Tibial artery (tissue), 4 donors: ENCODE measurements at regions not wholly inside any gene's neighbourhood (a gene's known extent, or its start where the extent isn't known, plus 50 kb on each side); places are given as distances from the start of the nearest gene placed in this dataset.

Experiments used
- DNase-seq, 2 donors: peaks; one replicate each; pipeline ENCODE4 v3.0.0-alpha.2; 2019
- H3K27ac ChIP-seq, 2 donors: fragments of 200-600 bp; sonication (generic) in 1 of 2; 1 replicate in 1 of 2; 2 replicates in 1 of 2; pipeline ENCODE4 v1.5.1; 2018 to 2019; ENCODE audit warnings: mild to moderate bottlenecking in 1 of 2
- H3K27me3 ChIP-seq, 2 donors: fragments of 200-600 bp; sonication (generic) in 1 of 2; one replicate each; pipeline versions ENCODE4 v1.5.1 to v1.6.0; 2016 to 2019
- H3K36me3 ChIP-seq, 3 donors: fragments of 200-600 bp; sonication (generic) in 2 of 3; one replicate each; pipeline ENCODE4 v1.5.1; 2016 to 2019; ENCODE audit warnings: mild to moderate bottlenecking in 2 of 3
- H3K4me1 ChIP-seq, 4 donors: fragments of 200-600 bp; sonication (generic) in 2 of 4; 1 replicate in 3 of 4; 2 replicates in 1 of 4; pipeline ENCODE4 v1.5.1; 2016 to 2019
- H3K4me3 ChIP-seq, 2 donors: fragments of 200-600 bp; sonication (generic) in 1 of 2; 1 replicate in 1 of 2; 2 replicates in 1 of 2; pipeline ENCODE4 v1.5.1; 2018 to 2019; ENCODE audit warnings: mild to moderate bottlenecking in 2 of 2
- H3K9me3 ChIP-seq, 3 donors: fragments of 200-600 bp; sonication (generic) in 1 of 3; one replicate each; pipeline ENCODE4 v1.5.1; 2016 to 2019
- intact Hi-C: fragments of 100-400 bp; cut with DNase I; formaldehyde crosslinking; loops from one replicate; pipeline ENCODE4 v1.15.0; 2023; ENCODE audit warnings: low total_unique reads
- TF ChIP-seq, protein P1 (sequence below), 2 experiments: fragments of 200-600 bp in 1 of 2; fragments of 450-650 bp in 1 of 2; IDR thresholded peaks; one replicate each; pipeline ENCODE4 v1.5.1; 2017 to 2019; ENCODE audit warnings: antibody characterized with exemption in 2 of 2, mild to moderate bottlenecking in 1 of 2, moderate library complexity in 1 of 2

DNA sequence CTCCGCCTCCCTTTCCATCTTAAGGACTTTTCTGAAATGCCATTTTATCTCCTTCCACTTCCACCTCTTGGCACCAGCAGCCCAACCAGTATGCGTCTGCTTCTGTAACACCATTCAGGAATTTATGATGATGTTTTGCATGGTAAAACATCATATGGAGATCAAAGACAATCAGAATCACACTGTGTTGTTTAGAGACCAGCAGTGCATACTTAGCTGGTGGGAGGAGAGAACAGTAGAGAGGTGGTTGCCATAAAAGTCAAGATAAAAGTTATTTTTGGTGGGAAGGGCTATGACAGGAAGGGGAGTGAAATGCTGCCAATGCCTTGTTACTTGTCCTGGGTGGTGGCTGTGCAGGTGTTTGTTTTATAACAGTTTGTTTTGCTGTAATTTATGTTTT is 268.0 kb downstream of the OPA1 start:
- Histone ChIP-seq H3K9me3 (no peaks in the 10 kb centered on the region), H3K4me1 (peaks cover 0 to 2% (median 0%) of the 10 kb centered on the region in 4 donors), H3K27me3 (no peaks in the 10 kb centered on the region), H3K27ac (no peak overlapping the region), H3K36me3 (no peaks in the 10 kb centered on the region), H3K4me3 (no peak overlapping the region)
- TF ChIP-seq, protein P1, sequence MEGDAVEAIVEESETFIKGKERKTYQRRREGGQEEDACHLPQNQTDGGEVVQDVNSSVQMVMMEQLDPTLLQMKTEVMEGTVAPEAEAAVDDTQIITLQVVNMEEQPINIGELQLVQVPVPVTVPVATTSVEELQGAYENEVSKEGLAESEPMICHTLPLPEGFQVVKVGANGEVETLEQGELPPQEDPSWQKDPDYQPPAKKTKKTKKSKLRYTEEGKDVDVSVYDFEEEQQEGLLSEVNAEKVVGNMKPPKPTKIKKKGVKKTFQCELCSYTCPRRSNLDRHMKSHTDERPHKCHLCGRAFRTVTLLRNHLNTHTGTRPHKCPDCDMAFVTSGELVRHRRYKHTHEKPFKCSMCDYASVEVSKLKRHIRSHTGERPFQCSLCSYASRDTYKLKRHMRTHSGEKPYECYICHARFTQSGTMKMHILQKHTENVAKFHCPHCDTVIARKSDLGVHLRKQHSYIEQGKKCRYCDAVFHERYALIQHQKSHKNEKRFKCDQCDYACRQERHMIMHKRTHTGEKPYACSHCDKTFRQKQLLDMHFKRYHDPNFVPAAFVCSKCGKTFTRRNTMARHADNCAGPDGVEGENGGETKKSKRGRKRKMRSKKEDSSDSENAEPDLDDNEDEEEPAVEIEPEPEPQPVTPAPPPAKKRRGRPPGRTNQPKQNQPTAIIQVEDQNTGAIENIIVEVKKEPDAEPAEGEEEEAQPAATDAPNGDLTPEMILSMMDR (IDR thresholded peaks at IDR 0.05): no peak
- DNase-seq: no peak
- intact Hi-C loops: no loop called here

DNA sequence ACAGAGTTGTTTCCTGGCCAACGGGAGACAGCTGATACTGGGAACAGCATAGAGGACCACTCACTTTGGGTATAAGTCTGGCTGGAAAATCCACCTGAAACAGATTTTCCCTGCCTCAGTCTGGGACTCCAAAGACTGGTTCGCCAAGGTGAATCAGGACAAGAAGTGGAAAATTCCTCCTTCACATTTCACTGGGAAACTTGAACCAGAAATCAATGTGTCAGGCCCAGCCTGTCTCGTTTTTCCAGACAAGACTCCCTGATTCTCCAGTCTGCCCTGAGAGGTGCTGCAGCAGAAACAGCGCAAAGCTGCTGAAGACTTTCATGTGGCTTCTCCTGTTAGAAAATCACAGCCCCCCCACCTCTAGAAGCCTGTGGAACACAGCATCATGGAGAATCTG is 269.8 kb downstream of the OPA1 start:
- intact Hi-C loops: no loop called here
- DNase-seq: no peak
- no peak overlapping the region for H3K27ac ChIP-seq
- TF ChIP-seq, protein P1 (IDR thresholded peaks at IDR 0.05): no peak
- no peaks in the 10 kb centered on the region for H3K9me3 ChIP-seq
- H3K36me3 ChIP-seq: no peaks in the 10 kb centered on the region
- no peak overlapping the region for H3K4me3 ChIP-seq
- no peaks in the 10 kb centered on the region for H3K27me3 ChIP-seq
- H3K4me1 ChIP-seq: peaks cover 0 to 9% (median 0%) of the 10 kb centered on the region in 4 donors

DNA sequence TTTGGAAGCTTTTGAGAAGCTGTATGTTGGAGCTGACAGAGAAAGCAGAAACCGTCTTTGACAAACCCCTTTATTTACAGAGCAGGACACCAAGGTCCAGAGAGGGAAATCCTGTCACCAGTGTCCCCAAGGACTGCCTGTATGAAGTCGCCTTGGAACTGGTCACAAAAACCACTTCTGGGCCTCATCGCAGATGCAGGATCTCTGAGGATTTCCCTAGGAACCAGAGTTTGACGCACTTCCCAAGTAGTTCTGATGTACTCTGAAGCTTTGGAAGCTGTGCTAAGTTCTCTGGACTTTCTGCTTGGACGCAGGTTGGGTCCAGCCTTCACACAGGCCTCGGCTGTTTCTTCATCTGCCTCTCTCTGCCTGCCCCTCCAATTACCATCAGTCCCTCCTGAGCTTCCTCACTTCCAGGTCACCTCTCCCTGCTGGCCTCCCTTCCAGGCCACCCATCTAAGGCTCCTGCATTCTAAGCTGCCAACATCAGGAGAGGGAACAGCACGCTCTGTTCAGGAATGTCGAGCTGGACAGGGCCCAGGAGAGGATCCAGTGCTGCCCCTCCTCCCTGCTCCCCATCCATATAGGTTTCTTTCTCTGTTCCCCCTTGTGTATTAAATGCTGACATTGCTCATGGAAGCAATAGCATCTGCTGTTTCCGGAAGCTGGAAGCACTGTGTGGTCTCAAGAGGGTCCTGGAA is 270.8 kb downstream of the OPA1 start:
- H3K4me1 ChIP-seq: peaks cover 0 to 9% (median 0%) of the 10 kb centered on the region in 4 donors
- H3K27ac ChIP-seq: no peak overlapping the region
- no peaks in the 10 kb centered on the region for H3K9me3 ChIP-seq
- intact Hi-C loops: no loop called here
- DNase-seq: no peak
- no peaks in the 10 kb centered on the region for H3K27me3 ChIP-seq
- H3K36me3 ChIP-seq: no peaks in the 10 kb centered on the region
- TF ChIP-seq, protein P1 (IDR thresholded peaks at IDR 0.05): no peak
- H3K4me3 ChIP-seq: no peak overlapping the region

DNA sequence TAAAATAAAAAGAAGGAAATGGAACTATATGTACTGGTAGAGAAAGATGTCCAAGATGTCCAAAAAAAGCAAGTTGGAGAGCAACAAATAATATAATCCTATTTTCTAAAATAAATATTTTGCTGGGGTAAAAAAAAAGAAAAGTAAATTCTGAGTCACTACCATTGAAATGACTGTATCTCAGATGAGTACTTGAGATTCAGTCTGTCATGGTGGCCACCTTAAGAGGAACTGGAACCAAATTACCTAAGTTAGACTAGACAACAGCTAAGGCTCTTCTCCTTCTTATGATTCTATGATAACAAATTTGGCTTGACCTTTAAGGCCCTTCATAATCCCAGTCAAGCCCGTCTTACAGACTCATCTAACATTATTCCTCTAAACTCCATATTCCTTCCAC is 270.6 kb upstream of the HES1 start:
- TF ChIP-seq, protein P1 (IDR thresholded peaks at IDR 0.05): no peak
- no peak overlapping the region for H3K27ac ChIP-seq
- H3K9me3 ChIP-seq: no peaks in the 10 kb centered on the region
- no peak overlapping the region for H3K4me3 ChIP-seq
- no peak for DNase-seq
- no peaks in the 10 kb centered on the region for H3K36me3 ChIP-seq
- peaks cover 0 to 19% (median 6%) of the 10 kb centered on the region in 4 donors for H3K4me1 ChIP-seq
- intact Hi-C loops: no loop called here
- H3K27me3 ChIP-seq: peaks cover 0 to 13% of the 10 kb centered on the region in 2 donors

DNA sequence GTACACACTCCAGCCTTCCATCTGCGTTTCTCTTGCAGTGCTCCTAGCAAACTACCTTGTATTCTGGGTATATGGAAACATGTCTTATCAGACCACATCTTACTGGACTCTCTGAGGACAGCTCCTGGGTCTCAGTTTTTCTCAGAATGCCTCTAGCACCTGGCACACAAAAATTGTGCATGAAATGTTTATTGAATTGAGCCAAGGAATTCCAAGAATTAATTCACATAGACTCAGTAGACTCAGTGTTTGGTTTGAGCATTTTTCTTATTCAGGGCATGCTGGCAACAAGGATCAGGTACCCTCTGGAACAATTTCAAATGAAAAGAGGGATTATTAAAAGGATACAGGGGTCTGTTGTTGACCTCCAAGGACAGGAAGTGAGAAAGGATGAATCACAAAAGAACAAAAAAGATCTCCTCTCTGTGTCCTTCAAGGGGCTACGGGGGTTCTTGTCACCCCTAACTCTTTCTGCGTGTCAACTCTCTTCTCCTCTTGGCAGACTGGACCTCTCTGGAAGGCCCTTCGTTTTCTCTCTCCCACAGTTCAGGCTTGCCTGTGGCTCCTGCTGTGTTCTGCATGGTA is 270.0 kb upstream of the HES1 start:
- no peak overlapping the region for H3K4me3 ChIP-seq
- no peak overlapping the region for H3K27ac ChIP-seq
- no peaks in the 10 kb centered on the region for H3K36me3 ChIP-seq
- DNase-seq: no peak
- H3K9me3 ChIP-seq: no peaks in the 10 kb centered on the region
- TF ChIP-seq, protein P1 (IDR thresholded peaks at IDR 0.05): no peak
- H3K27me3 ChIP-seq: peaks cover 0 to 20% of the 10 kb centered on the region in 2 donors
- H3K4me1 ChIP-seq: peaks cover 0 to 25% (median 6%) of the 10 kb centered on the region in 4 donors
- intact Hi-C loops: no loop called here
